Neuron (in vitro differentiated cells): ENCODE measurements at regions not wholly inside any gene's neighbourhood (a gene's known extent, or its start where the extent isn't known, plus 50 kb on each side); places are given as distances from the start of the nearest gene placed in this dataset.
"Not testable (repeated sequence)": the region's sequence is repeated elsewhere in the genome, so short reads cannot be mapped to it uniquely, and the experiment has no call there.

Experiments used
- H2AFZ ChIP-seq: one replicate; pipeline ENCODE4 v1.6.1; 2013; ENCODE audit warnings: low read depth, mild to moderate bottlenecking, inconsistent platforms, low read length, moderate library complexity
- H3K27me3 ChIP-seq: one replicate; pipeline ENCODE4 v1.6.1; 2013; ENCODE audit warnings: low read length; ENCODE audit not compliant: insufficient read depth
- H3K36me3 ChIP-seq: one replicate; pipeline ENCODE4 v1.6.1; 2013; ENCODE audit warnings: low read length; ENCODE audit not compliant: insufficient read depth
- H3K4me1 ChIP-seq: one replicate; pipeline ENCODE4 v1.6.1; 2013; ENCODE audit warnings: low read length; ENCODE audit not compliant: insufficient read depth
- H3K4me3 ChIP-seq: 2 replicates; pipeline ENCODE4 v1.5.1; 2013; ENCODE audit warnings: mild to moderate bottlenecking, low read length, moderate library complexity
- H3K9me3 ChIP-seq: one replicate; pipeline ENCODE4 v1.6.1; 2013; ENCODE audit warnings: low read length

- Histone ChIP-seq H3K27me3 (no peaks in the 10 kb centered on the region), H3K4me3 (no peak overlapping the region), H3K9me3 (no peaks in the 10 kb centered on the region), H3K36me3 (no peaks in the 10 kb centered on the region), H3K4me1 (no peaks in the 10 kb centered on the region), H2AFZ (no peak overlapping the region)
These were observed 761.4 kb downstream of the KCNA4 start for GRCh38 chr11:29255401-29255800.

DNA sequence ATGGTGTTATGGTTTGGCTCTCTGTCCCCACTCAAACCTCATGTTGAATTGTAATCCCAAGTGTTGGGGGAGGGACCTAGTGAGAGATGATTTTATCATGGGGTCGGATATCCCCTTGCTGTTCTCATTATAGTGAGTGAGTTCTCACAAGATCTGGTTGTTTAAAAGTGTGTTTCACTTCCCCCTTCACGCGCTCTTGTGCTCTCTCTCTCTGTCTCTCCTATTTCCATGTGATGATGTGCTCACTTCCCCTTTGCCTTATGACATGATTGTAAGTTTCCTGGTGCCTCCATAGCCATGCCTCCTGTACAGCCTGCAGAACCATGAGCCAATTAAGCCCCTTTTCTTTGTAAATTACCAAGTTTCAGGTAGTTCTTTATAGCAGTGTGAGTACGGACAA lies 765.1 kb downstream of the KCNA4 start:
- Histone ChIP-seq H3K9me3 (no peaks in the 10 kb centered on the region), H3K36me3 (no peaks in the 10 kb centered on the region), H3K27me3 (no peaks in the 10 kb centered on the region), H3K4me1 (no peaks in the 10 kb centered on the region), H3K4me3 (no peak overlapping the region), H2AFZ (no peak overlapping the region)

- H3K4me1 ChIP-seq = no peaks in the 10 kb centered on the region
- H2AFZ ChIP-seq = no peak overlapping the region
- no peaks in the 10 kb centered on the region for H3K9me3 ChIP-seq
- H3K27me3 ChIP-seq = no peaks in the 10 kb centered on the region
- H3K4me3 ChIP-seq = no peak overlapping the region
- no peaks in the 10 kb centered on the region for H3K36me3 ChIP-seq
These were observed 767.1 kb downstream of the KCNA4 start for GRCh38 chr11:29249713-29250112.

- H3K4me3 ChIP-seq = no peak overlapping the region
- H3K4me1 ChIP-seq = no peaks in the 10 kb centered on the region
- no peak overlapping the region for H2AFZ ChIP-seq
- no peaks in the 10 kb centered on the region for H3K36me3 ChIP-seq
- H3K27me3 ChIP-seq = no peaks in the 10 kb centered on the region
- no peaks in the 10 kb centered on the region for H3K9me3 ChIP-seq
These were observed 772.5 kb downstream of the KCNA4 start for GRCh38 chr11:29244355-29244754.

GRCh38 chr11:29243616-29244015 lies 773.2 kb downstream of the KCNA4 start:
- H3K4me1 ChIP-seq = no peaks in the 10 kb centered on the region
- no peaks in the 10 kb centered on the region for H3K9me3 ChIP-seq
- H2AFZ ChIP-seq = no peak overlapping the region
- no peaks in the 10 kb centered on the region for H3K36me3 ChIP-seq
- no peaks in the 10 kb centered on the region for H3K27me3 ChIP-seq
- H3K4me3 ChIP-seq = no peak overlapping the region

DNA sequence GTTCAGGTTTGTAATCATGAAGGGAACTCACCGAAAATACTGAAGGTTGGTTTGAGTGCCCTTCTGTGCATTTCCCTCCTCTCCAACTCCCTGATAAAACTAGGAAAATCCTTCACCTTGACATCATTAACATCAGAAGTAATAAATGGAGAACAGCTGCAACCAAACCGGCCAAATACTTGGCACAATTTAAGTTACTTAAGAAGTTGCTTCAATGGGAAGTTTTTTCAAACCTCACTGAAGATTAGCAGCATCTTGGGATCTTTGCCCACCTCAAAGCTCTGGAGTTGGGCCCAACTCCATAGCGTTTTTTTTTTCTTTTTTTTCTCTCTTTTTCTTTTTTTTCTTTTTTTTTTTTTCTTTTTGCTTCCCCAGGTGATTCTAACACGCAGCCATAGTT lies 784.8 kb downstream of the KCNA4 start:
- Histone ChIP-seq H3K9me3 (no peaks in the 10 kb centered on the region), H3K27me3 (no peaks in the 10 kb centered on the region), H3K4me1 (no peaks in the 10 kb centered on the region), H2AFZ (no peak overlapping the region), H3K4me3 (no peak overlapping the region), H3K36me3 (no peaks in the 10 kb centered on the region)

- no peak overlapping the region for H3K4me3 ChIP-seq
- H2AFZ ChIP-seq = no peak overlapping the region
- H3K9me3 ChIP-seq = no peaks in the 10 kb centered on the region
- no peaks in the 10 kb centered on the region for H3K4me1 ChIP-seq
- H3K36me3 ChIP-seq = no peaks in the 10 kb centered on the region
- H3K27me3 ChIP-seq = no peaks in the 10 kb centered on the region
These were observed 785.2 kb downstream of the KCNA4 start for GRCh38 chr11:29231586-29231985.

- Histone ChIP-seq H3K36me3 (no peaks in the 10 kb centered on the region), H3K27me3 (no peaks in the 10 kb centered on the region), H3K4me1 (no peaks in the 10 kb centered on the region), H3K4me3 (no peak overlapping the region), H3K9me3 (no peaks in the 10 kb centered on the region), H2AFZ (no peak overlapping the region)
These were observed 789.0 kb downstream of the KCNA4 start for GRCh38 chr11:29227811-29228210.

- Histone ChIP-seq H3K4me3 (no peak overlapping the region), H3K4me1 (no peaks in the 10 kb centered on the region), H3K36me3 (no peaks in the 10 kb centered on the region), H3K9me3 (no peaks in the 10 kb centered on the region), H2AFZ (no peak overlapping the region), H3K27me3 (no peaks in the 10 kb centered on the region)
These were observed 792.0 kb downstream of the KCNA4 start for GRCh38 chr11:29224739-29225384.

GRCh38 chr11:29219531-29219930 lies 797.3 kb downstream of the KCNA4 start:
- H3K27me3 ChIP-seq, H3K36me3 ChIP-seq, H2AFZ ChIP-seq: not testable (repeated sequence)

GRCh38 chr11:29217901-29218300 lies 798.9 kb downstream of the KCNA4 start:
- H3K36me3 ChIP-seq = no peaks in the 10 kb centered on the region
- no peaks in the 10 kb centered on the region for H3K4me1 ChIP-seq
- H3K27me3 ChIP-seq = no peaks in the 10 kb centered on the region
- H3K4me3 ChIP-seq = no peak overlapping the region
- H2AFZ ChIP-seq = no peak overlapping the region
- no peaks in the 10 kb centered on the region for H3K9me3 ChIP-seq

More at GRCh38 chr11:29219531-29219930, 797.3 kb downstream of the KCNA4 start:
- H3K4me1 ChIP-seq, H3K9me3 ChIP-seq, H3K4me3 ChIP-seq: not testable (repeated sequence)

- H2AFZ ChIP-seq = no peak overlapping the region
- no peaks in the 10 kb centered on the region for H3K4me1 ChIP-seq
- no peaks in the 10 kb centered on the region for H3K36me3 ChIP-seq
- no peaks in the 10 kb centered on the region for H3K27me3 ChIP-seq
- H3K9me3 ChIP-seq = no peaks in the 10 kb centered on the region
- H3K4me3 ChIP-seq = no peak overlapping the region
These were observed 802.0 kb downstream of the KCNA4 start for GRCh38 chr11:29214833-29215232.

- H2AFZ ChIP-seq = no peak overlapping the region
- H3K4me3 ChIP-seq = no peak overlapping the region
- H3K4me1 ChIP-seq = no peaks in the 10 kb centered on the region
- H3K27me3 ChIP-seq = no peaks in the 10 kb centered on the region
- no peaks in the 10 kb centered on the region for H3K36me3 ChIP-seq
- H3K9me3 ChIP-seq = no peaks in the 10 kb centered on the region
These were observed 805.6 kb downstream of the KCNA4 start for GRCh38 chr11:29211202-29211601.

DNA sequence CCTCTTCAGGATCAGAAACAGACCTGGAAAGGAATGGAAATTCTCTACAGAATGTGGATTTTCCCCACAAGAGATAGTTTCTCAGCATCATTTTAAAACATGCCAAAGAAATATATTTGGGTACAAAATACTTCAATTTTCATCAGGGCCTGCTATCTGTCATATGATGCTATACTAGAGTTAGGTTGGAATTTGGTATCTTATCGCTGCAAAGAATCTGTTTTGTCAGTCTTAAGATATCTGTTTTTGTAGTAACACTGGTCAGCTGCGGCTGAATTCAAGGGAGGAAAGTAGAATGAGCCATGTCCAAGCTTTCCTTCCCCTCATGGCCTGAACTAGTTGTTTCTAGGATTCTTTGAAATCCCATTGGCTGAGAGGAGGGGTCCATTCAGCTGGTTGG lies 806.4 kb downstream of the KCNA4 start:
- H3K4me3 ChIP-seq = no peak overlapping the region
- no peaks in the 10 kb centered on the region for H3K9me3 ChIP-seq
- H2AFZ ChIP-seq = no peak overlapping the region
- no peaks in the 10 kb centered on the region for H3K27me3 ChIP-seq
- H3K4me1 ChIP-seq = no peaks in the 10 kb centered on the region
- no peaks in the 10 kb centered on the region for H3K36me3 ChIP-seq
